ENCODE measurements at regions not wholly inside any gene's neighbourhood (a gene's known extent, or its start where the extent isn't known, plus 50 kb on each side); places are given as distances from the start of the nearest gene placed in this dataset.

DNA sequence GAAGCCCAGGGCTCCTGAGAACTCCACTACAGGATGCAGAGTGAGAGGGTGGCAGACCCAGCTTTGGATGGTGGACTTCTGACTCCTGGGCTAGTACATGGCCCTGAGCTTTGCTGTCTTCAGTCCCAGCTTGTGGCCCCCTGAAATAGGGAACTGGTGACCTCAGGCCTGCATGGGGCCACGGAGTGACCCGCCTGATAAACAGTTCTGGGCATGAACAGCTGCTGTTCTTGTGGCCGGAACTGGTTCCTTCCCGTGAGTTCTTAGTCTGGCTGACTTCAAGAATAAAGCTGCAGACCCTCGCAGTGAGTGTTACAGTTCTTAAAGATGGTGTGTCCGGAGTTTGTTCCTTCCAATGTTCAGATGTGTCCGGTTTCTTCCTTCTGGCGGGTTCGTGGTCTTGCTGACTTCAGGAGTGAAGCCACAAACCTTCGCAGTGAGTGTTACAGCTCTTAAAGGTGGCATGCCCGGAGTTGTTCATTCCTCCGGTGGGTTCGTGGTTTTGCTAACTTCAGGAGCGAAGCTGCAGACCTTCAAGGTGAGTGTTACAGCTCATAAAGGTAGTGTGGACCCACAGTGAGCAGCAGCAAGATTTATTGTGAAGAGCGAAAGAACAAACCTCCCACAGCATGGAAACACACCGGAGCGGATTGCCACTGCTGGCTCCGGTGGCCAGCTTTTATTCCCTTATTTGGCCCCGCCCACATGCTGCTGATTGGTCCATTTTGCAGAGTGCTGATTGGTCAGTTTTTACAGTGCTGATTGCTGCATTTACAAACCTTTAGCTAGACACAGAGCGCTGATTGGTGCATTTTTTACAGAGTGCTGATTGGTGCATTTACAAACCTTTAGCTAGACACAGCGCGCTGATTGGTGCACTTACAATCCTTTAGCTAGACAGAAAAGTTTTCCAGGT, 268.0 kb downstream of the ZEB1 start:
- H3K27ac ChIP-seq = no peak overlapping the region
- H3K4me1 ChIP-seq = peaks cover 14% of the 10 kb centered on the region
- CTCF ChIA-PET = interaction anchor here (1.8 kb wide), 1 partner anchor 11 kb away, joined by 4 read pairs; no protein-coding TSS in a partner anchor
- POLR2A ChIA-PET = no interaction called here
- no peak for DNase-seq (ENCODE audit: low read depth in 1 of 2, low spot score in 1 of 2)
- no peak overlapping the region for H3K4me3 ChIP-seq
- H3K4me2 ChIP-seq = no peak overlapping the region
- TF ChIP-seq KDM5A (IDR thresholded peaks at IDR 0.05) = no peak
- TF ChIP-seq MAFK (IDR thresholded peaks at IDR 0.05; ENCODE audit: partially characterized antibody) = peak; percentile 56
- no peak for TF ChIP-seq TFCP2L1 (CRISPR knock-in tag; IDR thresholded peaks at IDR 0.05)
- no peak for TF ChIP-seq CHD4 (IDR thresholded peaks at IDR 0.05; ENCODE audit: borderline replicate concordance)
- TF ChIP-seq MAZ (IDR thresholded peaks at IDR 0.05; ENCODE audit: borderline replicate concordance, low read depth, low read length) = no peak
- FAIRE-seq = no peak
- peaks cover 6% of the 10 kb centered on the region; the same call in 1 of the 3 replicates for H3K9me3 ChIP-seq
- 79% methylated on average over 22 of the region's 22 CpGs for WGBS (ENCODE audit: missing lambda C conversion rate)
- ATAC-seq = no peak

DNA sequence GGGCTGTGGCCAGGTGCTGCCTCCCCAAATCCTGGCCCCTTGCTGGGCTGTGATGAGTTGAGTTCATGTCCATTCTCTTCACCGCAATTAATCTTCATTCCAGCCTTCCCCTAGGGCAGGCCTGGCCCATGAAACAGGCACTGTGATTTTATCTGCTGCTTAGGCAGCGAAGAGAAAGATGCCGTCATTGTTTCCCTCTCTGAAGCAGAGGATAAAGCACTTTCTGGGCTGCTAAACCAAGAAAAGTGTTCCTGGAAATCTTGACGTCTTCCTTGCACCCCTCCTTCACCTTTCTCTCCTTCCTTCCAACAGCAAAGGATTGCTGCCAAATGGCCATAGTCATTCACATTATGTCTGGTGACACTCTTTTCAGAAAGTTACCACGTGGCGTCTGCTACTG, 265.9 kb downstream of the ZEB1 start:
- Histone ChIP-seq H3K4me1 (peaks cover 14% of the 10 kb centered on the region), H3K4me3 (no peak overlapping the region), H3K27ac (no peak overlapping the region), H3K9me3 (no peaks in the 10 kb centered on the region), H3K4me2 (no peak overlapping the region)
- TF ChIP-seq JUNB (IDR thresholded peaks at IDR 0.05) (no peak), ZSCAN20 (CRISPR knock-in tag; IDR thresholded peaks at IDR 0.05) (no peak), ESRRA (IDR thresholded peaks at IDR 0.05; ENCODE audit: borderline replicate concordance, low read length) (no peak), FOXS1 (CRISPR knock-in tag; IDR thresholded peaks at IDR 0.05) (no peak), FOSB (CRISPR knock-in tag; IDR thresholded peaks at IDR 0.05) (no peak), HOXB13 (CRISPR knock-in tag; IDR thresholded peaks at IDR 0.05; ENCODE audit: low read depth) (no peak), HDAC2 (IDR thresholded peaks at IDR 0.05) (no peak), HOXB5 (CRISPR knock-in tag; IDR thresholded peaks at IDR 0.05) (no peak), NPAS2 (CRISPR knock-in tag; IDR thresholded peaks at IDR 0.05; ENCODE audit: borderline replicate concordance) (no peak), SMC3 (IDR thresholded peaks at IDR 0.05) (no peak), TFCP2L1 (CRISPR knock-in tag; IDR thresholded peaks at IDR 0.05) (no peak), NR3C1 (IDR thresholded peaks at IDR 0.05) (no peak), ZNF302 (CRISPR knock-in tag; IDR thresholded peaks at IDR 0.05) (no peak)
- no peak for ATAC-seq
- no peak for DNase-seq (ENCODE audit: low read depth in 1 of 2, low spot score in 1 of 2)
- 82% methylated on average over 6 of the region's 6 CpGs for WGBS (ENCODE audit: missing lambda C conversion rate)
- POLR2A ChIA-PET = no interaction called here
- FAIRE-seq = no peak
- CTCF ChIA-PET = no interaction called here

GRCh38 chr10:31584098-31584631, 265.1 kb downstream of the ZEB1 start:
- ATAC-seq (no peak), FAIRE-seq (no peak), DNase-seq (ENCODE audit: low read depth in 1 of 2, low spot score in 1 of 2) (no peak)
- no peaks in the 10 kb centered on the region for H3K9me3 ChIP-seq
- 80% methylated on average over 10 of the region's 12 CpGs for WGBS (ENCODE audit: missing lambda C conversion rate)
- no peak overlapping the region for H3K27ac ChIP-seq
- H3K4me1 ChIP-seq = peaks cover 14% of the 10 kb centered on the region
- TF ChIP-seq ESRRA (IDR thresholded peaks at IDR 0.05; ENCODE audit: borderline replicate concordance, low read length) = no peak
- no peak for TF ChIP-seq HOXB13 (CRISPR knock-in tag; IDR thresholded peaks at IDR 0.05; ENCODE audit: low read depth)
- no peak for TF ChIP-seq POLR2AphosphoS2 (conservative IDR thresholded peaks at IDR 0.05; ENCODE audit: low read length)
- TF ChIP-seq EHMT2 (IDR thresholded peaks at IDR 0.05; ENCODE audit: low read depth) = no peak
- TF ChIP-seq, protein P1, sequence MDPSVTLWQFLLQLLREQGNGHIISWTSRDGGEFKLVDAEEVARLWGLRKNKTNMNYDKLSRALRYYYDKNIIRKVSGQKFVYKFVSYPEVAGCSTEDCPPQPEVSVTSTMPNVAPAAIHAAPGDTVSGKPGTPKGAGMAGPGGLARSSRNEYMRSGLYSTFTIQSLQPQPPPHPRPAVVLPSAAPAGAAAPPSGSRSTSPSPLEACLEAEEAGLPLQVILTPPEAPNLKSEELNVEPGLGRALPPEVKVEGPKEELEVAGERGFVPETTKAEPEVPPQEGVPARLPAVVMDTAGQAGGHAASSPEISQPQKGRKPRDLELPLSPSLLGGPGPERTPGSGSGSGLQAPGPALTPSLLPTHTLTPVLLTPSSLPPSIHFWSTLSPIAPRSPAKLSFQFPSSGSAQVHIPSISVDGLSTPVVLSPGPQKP (IDR thresholded peaks at IDR 0.05; ENCODE audit: low read depth, low read length) = no peak
- TF ChIP-seq, protein P2, sequence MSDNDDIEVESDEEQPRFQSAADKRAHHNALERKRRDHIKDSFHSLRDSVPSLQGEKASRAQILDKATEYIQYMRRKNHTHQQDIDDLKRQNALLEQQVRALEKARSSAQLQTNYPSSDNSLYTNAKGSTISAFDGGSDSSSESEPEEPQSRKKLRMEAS (IDR thresholded peaks at IDR 0.05) = no peak
- TF ChIP-seq NFE2L2 (conservative IDR thresholded peaks at IDR 0.05; ENCODE audit: low read length) = no peak
- no peak for TF ChIP-seq CHD2 (IDR thresholded peaks at IDR 0.05; ENCODE audit: low read length, partially characterized antibody)
- no peak for TF ChIP-seq BHLHE40 (IDR thresholded peaks at IDR 0.05; ENCODE audit: low read depth, low read length)
- TF ChIP-seq, protein P3, sequence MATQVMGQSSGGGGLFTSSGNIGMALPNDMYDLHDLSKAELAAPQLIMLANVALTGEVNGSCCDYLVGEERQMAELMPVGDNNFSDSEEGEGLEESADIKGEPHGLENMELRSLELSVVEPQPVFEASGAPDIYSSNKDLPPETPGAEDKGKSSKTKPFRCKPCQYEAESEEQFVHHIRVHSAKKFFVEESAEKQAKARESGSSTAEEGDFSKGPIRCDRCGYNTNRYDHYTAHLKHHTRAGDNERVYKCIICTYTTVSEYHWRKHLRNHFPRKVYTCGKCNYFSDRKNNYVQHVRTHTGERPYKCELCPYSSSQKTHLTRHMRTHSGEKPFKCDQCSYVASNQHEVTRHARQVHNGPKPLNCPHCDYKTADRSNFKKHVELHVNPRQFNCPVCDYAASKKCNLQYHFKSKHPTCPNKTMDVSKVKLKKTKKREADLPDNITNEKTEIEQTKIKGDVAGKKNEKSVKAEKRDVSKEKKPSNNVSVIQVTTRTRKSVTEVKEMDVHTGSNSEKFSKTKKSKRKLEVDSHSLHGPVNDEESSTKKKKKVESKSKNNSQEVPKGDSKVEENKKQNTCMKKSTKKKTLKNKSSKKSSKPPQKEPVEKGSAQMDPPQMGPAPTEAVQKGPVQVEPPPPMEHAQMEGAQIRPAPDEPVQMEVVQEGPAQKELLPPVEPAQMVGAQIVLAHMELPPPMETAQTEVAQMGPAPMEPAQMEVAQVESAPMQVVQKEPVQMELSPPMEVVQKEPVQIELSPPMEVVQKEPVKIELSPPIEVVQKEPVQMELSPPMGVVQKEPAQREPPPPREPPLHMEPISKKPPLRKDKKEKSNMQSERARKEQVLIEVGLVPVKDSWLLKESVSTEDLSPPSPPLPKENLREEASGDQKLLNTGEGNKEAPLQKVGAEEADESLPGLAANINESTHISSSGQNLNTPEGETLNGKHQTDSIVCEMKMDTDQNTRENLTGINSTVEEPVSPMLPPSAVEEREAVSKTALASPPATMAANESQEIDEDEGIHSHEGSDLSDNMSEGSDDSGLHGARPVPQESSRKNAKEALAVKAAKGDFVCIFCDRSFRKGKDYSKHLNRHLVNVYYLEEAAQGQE (IDR thresholded peaks at IDR 0.05) = no peak
- TF ChIP-seq, protein P4, sequence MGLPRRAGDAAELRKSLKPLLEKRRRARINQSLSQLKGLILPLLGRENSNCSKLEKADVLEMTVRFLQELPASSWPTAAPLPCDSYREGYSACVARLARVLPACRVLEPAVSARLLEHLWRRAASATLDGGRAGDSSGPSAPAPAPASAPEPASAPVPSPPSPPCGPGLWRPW (IDR thresholded peaks at IDR 0.05) = no peak
- ChIA-PET POLR2A (interaction anchor here (1.1 kb wide), 1 partner anchor 553 kb away, joined by 3 read pairs; the partner anchor contains the start of gene ZNF438), CTCF (interaction anchor here (1.0 kb wide), 1 partner anchor 22 kb away, joined by 3 read pairs; no protein-coding TSS in a partner anchor)
- no peak overlapping the region for H3K4me3 ChIP-seq
- no peak overlapping the region for H3K4me2 ChIP-seq
